IPS-20b (cell line): ENCODE measurements at regions not wholly inside any gene's neighbourhood (a gene's known extent, or its start where the extent isn't known, plus 50 kb on each side); places are given as distances from the start of the nearest gene placed in this dataset.

Experiments used
- H3K27ac ChIP-seq: one replicate; pipeline ENCODE4 v1.5.1; 2013; ENCODE audit warnings: low read length
- H3K27me3 ChIP-seq: 2 replicates; pipeline ENCODE4 v1.6.1; 2013; ENCODE audit warnings: mild to moderate bottlenecking, low read length, inconsistent platforms; ENCODE audit not compliant: insufficient read depth
- H3K36me3 ChIP-seq: 2 replicates; pipeline ENCODE4 v1.6.1; 2013; ENCODE audit warnings: low read depth, mild to moderate bottlenecking, inconsistent platforms, low read length, moderate library complexity; ENCODE audit not compliant: insufficient read depth
- H3K4me1 ChIP-seq: 2 replicates; pipeline ENCODE4 v1.6.1; 2013; ENCODE audit warnings: mild to moderate bottlenecking, control low read depth, inconsistent platforms, low read length, moderate library complexity; ENCODE audit not compliant: insufficient read depth
- H3K4me3 ChIP-seq: 2 replicates; pipeline ENCODE4 v1.5.1; 2013; ENCODE audit warnings: mild to moderate bottlenecking, low read length, inconsistent platforms
- H3K9ac ChIP-seq: 2 replicates; pipeline ENCODE4 v1.6.1; 2013; ENCODE audit warnings: low read depth, mild to moderate bottlenecking, inconsistent platforms, low read length, moderate library complexity
- H3K9me3 ChIP-seq: 2 replicates; pipeline ENCODE4 v1.6.1; 2013; ENCODE audit warnings: mild to moderate bottlenecking, low read depth, low read length, inconsistent platforms; ENCODE audit not compliant: insufficient read depth

DNA sequence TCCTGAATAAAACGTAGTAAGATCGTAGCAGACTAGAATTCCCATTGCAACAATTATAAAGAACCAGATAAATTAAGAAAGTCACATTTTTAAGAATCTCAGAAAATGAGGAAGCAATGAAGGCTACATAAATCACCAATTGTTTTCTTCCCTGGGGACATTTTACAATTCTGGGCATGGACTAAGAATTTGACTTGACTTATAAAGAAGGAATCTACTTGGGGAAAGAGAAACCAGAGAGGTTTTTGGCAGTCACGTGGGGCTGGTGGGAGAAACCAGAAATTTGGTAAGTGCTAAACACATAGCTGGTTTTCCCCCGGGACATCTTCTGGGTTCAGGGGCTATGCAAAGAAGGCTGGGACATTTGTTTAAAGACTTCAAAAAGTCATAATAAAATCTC, 109.8 kb upstream of the IL6 start:
- no peak overlapping the region for H3K27ac ChIP-seq

DNA sequence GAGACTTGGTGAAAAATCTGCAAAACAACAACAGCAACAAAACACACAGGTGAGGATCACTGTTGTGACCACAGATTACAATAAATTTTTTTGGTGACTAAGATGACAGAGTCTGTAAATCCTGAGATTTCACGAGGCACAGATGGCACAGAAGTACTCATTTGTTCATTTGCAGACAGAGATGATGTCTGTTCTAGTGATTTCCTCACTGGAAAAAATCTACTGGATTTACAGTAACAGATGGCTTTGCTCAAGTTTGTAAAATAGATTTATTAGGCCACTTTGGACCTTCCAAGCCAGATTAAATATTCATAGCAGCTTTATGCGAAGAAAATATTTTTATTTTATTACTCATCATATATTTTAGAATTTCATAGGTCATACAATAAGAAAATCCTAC, 113.5 kb upstream of the IL6 start:
- H3K9me3 ChIP-seq = peaks cover 20% of the 10 kb centered on the region
- no peak overlapping the region for H3K9ac ChIP-seq
- H3K36me3 ChIP-seq = no peaks in the 10 kb centered on the region
- H3K4me1 ChIP-seq = no peaks in the 10 kb centered on the region; the same call in 1 of the 2 replicates
- H3K27me3 ChIP-seq = no peaks in the 10 kb centered on the region
- H3K4me3 ChIP-seq = no peak overlapping the region
- H3K27ac ChIP-seq = no peak overlapping the region

More for the DNA sequence above, 109.8 kb upstream of the IL6 start:
- H3K27me3 ChIP-seq = no peaks in the 10 kb centered on the region
- H3K9me3 ChIP-seq = peaks cover 29% of the 10 kb centered on the region
- H3K36me3 ChIP-seq = no peaks in the 10 kb centered on the region
- no peak overlapping the region for H3K9ac ChIP-seq
- H3K4me1 ChIP-seq = no peaks in the 10 kb centered on the region; the same call in 1 of the 2 replicates
- H3K4me3 ChIP-seq = no peak overlapping the region

DNA sequence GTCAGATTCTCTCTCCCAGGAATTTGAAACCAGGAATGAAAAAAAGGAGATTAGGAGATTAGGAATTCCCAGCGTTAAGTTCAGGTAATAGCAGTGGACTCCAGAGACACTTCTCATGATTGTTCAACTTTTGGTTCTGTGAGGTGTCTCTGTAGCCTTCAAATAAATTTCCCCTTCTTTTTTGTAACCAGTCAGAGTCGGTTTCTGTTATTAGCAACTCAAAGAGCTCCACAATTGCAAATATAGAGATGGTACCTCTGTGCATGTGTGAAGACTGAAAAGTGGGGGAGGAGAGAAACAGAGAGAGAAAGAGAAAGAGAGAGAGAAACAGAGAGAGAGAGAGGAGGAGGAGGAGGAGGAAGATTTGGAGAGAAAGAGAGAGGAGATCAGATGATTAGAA, 112.8 kb upstream of the STEAP1B start:
- H3K9ac ChIP-seq = no peak overlapping the region
- H3K36me3 ChIP-seq = no peaks in the 10 kb centered on the region
- H3K4me3 ChIP-seq = no peak overlapping the region
- peaks cover 13% of the 10 kb centered on the region for H3K9me3 ChIP-seq
- H3K4me1 ChIP-seq = no peaks in the 10 kb centered on the region; the same call in 1 of the 2 replicates
- H3K27ac ChIP-seq = no peak overlapping the region
- H3K27me3 ChIP-seq = no peaks in the 10 kb centered on the region

DNA sequence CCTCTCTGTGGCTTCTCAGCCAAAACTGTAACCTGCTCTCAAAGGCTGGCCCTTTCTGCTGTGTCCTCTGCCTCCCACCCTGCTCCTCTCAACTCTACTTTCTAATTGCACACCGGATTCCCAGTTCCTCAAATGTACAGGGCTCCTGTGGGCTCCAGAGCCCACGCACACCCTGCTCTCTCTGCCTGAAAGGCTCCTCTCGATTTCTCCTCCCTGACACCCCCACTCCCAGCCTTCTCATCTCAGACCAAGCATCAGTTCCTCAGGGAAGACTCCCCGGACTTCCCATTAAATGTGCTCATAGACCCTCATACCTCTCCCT, 111.7 kb upstream of the STEAP1B start:
- Histone ChIP-seq H3K36me3 (no peaks in the 10 kb centered on the region), H3K27ac (no peak overlapping the region), H3K9ac (no peak overlapping the region), H3K9me3 (peaks cover 3% of the 10 kb centered on the region), H3K4me3 (no peak overlapping the region), H3K27me3 (no peaks in the 10 kb centered on the region), H3K4me1 (no peaks in the 10 kb centered on the region; the same call in 1 of the 2 replicates)

DNA sequence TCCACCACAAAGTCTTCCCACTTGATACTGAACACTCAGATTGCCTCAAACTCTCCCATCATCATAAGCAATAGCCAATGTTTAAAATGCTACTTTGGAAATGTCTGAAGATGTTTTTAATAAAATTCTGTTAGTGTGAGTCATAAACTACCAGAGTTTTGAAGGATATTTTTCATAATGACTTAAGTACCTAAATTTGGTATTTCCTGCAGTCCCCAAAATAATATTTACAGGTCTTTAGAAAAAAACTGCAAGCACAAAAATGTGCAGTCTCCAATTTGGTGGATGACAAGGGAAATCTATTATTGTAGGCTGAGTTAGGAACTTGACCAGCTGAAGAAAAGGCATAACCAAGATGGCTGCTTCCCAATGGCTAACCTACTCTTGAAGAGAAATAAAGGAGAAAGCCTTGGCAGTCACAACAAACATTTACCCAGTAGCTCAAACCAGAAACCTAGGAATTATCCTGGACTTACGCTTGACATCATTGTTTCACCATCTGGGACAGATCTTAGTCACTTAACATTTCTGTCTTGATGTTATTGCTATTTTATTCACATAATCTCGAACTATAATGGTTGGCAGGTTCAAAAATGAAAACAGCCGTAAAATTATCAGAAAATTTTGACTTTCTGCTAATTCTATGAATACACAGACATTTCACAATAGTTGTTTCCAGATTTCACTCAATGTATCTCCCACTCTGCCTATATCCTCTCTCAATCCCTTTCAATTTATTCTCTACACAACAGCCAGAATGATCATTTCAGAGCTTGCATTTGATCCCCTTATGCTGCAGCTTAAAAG, 111.2 kb upstream of the STEAP1B start:
- Histone ChIP-seq H3K27ac (no peak overlapping the region), H3K9me3 (no peaks in the 10 kb centered on the region), H3K9ac (no peak overlapping the region), H3K27me3 (no peaks in the 10 kb centered on the region), H3K36me3 (no peaks in the 10 kb centered on the region), H3K4me1 (no peaks in the 10 kb centered on the region; the same call in 1 of the 2 replicates), H3K4me3 (no peak overlapping the region)

DNA sequence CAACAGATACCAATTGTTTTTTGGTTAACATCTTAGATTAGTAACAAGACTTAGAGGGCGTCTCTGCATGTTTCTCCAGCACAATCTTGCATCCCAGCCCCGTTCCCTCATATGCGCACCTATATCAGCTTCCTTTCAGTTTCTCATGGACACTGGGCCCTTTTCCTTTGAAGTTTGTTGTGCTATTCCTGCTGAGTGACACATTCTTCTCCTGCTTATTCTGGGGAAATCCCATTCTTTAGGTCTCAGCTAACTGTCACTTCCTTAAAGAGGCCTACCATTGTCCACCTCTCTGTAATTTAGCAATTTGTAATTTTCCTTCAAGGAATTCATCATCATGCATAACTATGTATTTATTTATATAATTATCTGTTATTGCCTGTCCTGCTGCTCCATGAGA, 110.3 kb upstream of the STEAP1B start:
- Histone ChIP-seq H3K9me3 (no peaks in the 10 kb centered on the region), H3K4me1 (no peaks in the 10 kb centered on the region; the same call in 1 of the 2 replicates), H3K36me3 (no peaks in the 10 kb centered on the region), H3K27me3 (no peaks in the 10 kb centered on the region), H3K27ac (no peak overlapping the region), H3K4me3 (no peak overlapping the region), H3K9ac (no peak overlapping the region)

DNA sequence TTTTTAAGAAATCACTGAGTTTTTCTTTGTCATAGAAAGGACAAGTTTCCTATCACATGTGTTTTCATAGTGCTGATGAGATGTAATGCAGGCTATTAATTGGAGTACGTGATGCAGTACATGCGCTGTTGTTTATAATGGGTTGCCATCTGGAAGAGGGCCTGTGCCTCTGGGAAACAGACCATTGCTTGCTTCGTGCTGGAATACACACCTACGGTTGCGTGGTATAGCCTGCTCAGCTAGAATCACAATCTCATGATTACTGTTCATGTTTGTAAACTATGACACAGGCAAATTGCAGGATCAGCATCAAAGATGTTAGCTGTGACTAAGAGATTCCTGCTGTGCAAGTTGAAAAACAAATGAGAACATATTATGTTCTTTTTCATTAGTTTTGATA, 107.2 kb upstream of the STEAP1B start:
- Histone ChIP-seq H3K4me3 (no peak overlapping the region), H3K4me1 (no peaks in the 10 kb centered on the region), H3K27me3 (no peaks in the 10 kb centered on the region), H3K9me3 (no peaks in the 10 kb centered on the region), H3K27ac (no peak overlapping the region), H3K9ac (no peak overlapping the region), H3K36me3 (no peaks in the 10 kb centered on the region)

DNA sequence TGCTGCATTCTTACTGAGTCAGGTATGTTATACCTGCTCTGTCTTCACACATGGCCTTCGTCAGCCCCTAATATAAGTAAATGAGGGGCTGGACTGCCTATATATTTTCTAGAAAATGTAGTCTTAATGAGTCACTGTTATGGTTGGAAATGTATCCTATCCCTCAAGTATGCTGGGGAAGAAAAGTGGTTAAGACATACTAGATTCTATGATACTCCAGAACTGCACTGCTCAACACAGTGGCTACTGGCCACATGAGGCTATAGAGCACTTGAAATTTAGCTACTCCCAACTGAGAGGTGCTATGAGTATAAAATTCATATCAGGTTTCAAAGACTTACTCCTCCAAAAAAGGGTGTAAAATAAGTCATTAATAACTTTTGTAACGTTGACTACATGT, 104.3 kb upstream of the STEAP1B start:
- Histone ChIP-seq H3K9me3 (no peaks in the 10 kb centered on the region), H3K4me1 (peaks cover 16% of the 10 kb centered on the region), H3K27me3 (no peaks in the 10 kb centered on the region), H3K4me3 (no peak overlapping the region), H3K27ac (no peak overlapping the region), H3K36me3 (no peaks in the 10 kb centered on the region), H3K9ac (no peak overlapping the region)

DNA sequence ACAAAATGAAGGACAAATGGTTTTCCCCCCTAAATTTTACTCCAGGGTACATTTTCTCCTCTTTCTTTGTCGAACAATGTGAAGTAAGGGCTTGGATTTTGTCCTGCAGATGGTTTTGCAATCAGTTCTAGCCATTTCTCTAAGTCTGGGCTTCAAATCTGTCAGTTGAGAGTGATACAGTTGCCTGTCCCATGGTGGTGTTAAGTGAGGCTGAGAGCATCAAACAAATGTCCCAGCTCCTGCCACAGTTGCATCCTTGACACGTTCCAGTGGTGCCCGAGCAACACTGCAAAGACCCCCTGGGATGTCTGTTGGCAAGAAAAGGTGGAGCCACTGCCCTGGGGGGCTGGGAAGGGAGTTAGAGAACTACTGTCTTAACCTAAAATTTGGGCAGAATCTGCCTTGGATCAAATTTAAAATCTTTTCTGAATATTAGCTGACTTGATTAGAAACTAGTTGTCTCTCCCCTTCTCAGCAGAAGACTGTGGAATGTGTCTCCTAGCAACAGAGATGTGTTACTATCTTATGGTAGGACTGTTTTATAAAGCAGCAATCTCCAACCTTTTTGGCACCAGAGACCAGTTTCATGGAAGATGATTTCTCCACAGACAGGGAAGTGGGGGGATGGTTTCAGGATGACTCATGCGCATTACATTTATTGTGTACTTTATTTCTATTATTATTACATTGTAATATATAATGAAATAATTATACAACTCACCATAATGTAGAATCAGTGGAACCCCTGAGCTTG, 102.0 kb upstream of the STEAP1B start:
- no peak overlapping the region for H3K27ac ChIP-seq
- no peak overlapping the region for H3K4me3 ChIP-seq
- H3K27me3 ChIP-seq = no peaks in the 10 kb centered on the region
- peaks cover 16% of the 10 kb centered on the region for H3K4me1 ChIP-seq
- no peak overlapping the region for H3K9ac ChIP-seq
- no peaks in the 10 kb centered on the region for H3K9me3 ChIP-seq
- H3K36me3 ChIP-seq = no peaks in the 10 kb centered on the region

DNA sequence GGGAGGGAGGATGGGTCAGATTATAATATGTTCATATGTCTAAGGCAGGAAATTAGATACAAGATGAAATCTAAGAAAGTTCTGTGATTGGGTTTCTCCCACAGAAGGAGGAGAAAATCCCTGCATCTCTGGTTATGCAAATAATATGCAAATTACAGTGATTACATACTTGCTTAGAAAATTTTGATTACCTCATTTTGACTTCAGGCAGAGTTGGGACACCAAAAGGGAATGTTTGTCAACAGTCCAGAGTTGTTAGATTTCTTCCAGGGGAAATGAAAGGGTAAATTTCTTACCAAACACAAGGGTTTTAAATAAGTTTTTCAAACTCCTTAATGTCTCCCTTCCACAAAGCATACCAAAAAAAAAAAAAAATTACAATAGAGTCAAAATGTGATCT, 101.4 kb upstream of the STEAP1B start:
- no peaks in the 10 kb centered on the region for H3K9me3 ChIP-seq
- H3K27ac ChIP-seq = no peak overlapping the region
- no peaks in the 10 kb centered on the region for H3K27me3 ChIP-seq
- peaks cover 16% of the 10 kb centered on the region for H3K4me1 ChIP-seq
- no peak overlapping the region for H3K9ac ChIP-seq
- H3K36me3 ChIP-seq = no peaks in the 10 kb centered on the region
- no peak overlapping the region; the same call in 1 of the 2 replicates for H3K4me3 ChIP-seq

DNA sequence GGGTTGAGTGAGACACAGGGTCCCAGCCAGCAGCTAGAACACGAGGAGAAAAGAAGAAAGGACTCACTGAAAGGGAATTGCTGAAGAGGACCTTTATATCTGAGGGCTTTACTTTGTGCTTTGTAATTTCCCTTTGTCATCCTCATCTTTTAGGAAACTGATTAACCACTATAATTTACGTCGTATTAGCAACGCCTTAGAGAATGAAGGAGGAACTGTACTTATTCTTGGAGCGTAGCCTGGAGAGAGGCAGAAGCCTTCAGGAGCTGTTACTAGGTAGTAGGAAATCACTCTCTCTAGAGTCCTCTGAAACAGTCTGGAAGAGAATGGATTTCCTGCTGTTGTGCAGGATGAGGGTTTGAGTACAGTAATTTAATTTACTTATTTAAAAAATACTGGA, 101.0 kb upstream of the STEAP1B start:
- H3K4me3 ChIP-seq = no peak overlapping the region
- H3K4me1 ChIP-seq = peaks cover 16% of the 10 kb centered on the region
- no peaks in the 10 kb centered on the region for H3K27me3 ChIP-seq
- no peaks in the 10 kb centered on the region for H3K9me3 ChIP-seq
- no peak overlapping the region for H3K9ac ChIP-seq
- H3K27ac ChIP-seq = no peak overlapping the region
- no peaks in the 10 kb centered on the region for H3K36me3 ChIP-seq

DNA sequence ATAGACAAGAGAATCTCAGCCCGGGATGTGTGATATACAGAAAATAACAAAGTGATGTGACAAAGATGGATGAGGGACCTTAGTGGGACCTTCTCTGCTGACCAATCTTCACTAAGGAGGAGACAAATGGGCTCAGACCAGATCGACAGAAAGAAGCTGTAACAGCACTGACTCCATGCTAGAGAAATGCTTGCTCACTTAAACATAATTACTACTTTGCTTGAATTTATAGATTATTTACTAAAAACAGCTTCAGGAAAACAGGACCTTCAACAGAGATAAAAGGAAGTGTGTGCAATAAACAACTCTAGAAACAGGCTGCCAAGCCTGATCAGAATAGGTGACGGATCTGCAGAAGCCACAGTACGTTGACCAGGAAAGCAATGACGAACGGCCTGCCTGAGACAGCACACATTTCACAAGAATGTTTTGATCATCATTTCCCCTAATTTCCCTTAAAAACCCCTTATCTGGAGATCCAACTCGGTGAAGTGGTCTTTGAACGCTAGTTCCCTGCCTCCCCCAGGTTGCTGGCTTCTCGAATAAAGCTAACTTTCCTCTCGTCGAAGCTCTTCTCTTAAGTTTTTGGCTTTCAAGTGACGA, 98.4 kb upstream of the STEAP1B start:
- Histone ChIP-seq H3K36me3 (no peaks in the 10 kb centered on the region), H3K9me3 (no peaks in the 10 kb centered on the region), H3K4me1 (peaks cover 16% of the 10 kb centered on the region), H3K27me3 (no peaks in the 10 kb centered on the region), H3K27ac (no peak overlapping the region), H3K4me3 (no peak overlapping the region), H3K9ac (no peak overlapping the region)
